H1 (cell line): ENCODE measurements at regions not wholly inside any gene's neighbourhood (a gene's known extent, or its start where the extent isn't known, plus 50 kb on each side); places are given as distances from the start of the nearest gene placed in this dataset.

Source experiments
- CTCF ChIA-PET: fragments of 300-600 bp; sonication (Branson Sonifier 250); formaldehyde crosslinking; loops from one replicate; lab custom pipeline; 2021; ENCODE audit not compliant: partially characterized antibody; lab: Charles Lee
- POLR2A ChIA-PET: fragments of 300-600 bp; sonication (Branson Sonifier 250); formaldehyde crosslinking; loops from one replicate; lab custom pipeline; 2021; ENCODE audit warnings: inconsistent platforms; ENCODE audit not compliant: partially characterized antibody; lab: Charles Lee
- DNase-seq, 2 experiments: peaks; one replicate each; pipeline versions ENCODE4 v3.0.0 to v3.0.0-alpha.2; 2010 to 2022; ENCODE audit warnings: low spot score in 2 of 2, low read depth in 1 of 2, mixed read lengths in 1 of 2
- FAIRE-seq: peaks from 2 replicates; lab custom pipeline; 2011; peaks lifted over from hg19 to GRCh38; lab: Jason Lieb, UNC
- H2AFZ ChIP-seq: 2 replicates; pipeline ENCODE4 v1.8.1; 2012; ENCODE audit warnings: low read length, inconsistent platforms
- H2AK5ac ChIP-seq: 2 replicates; pipeline ENCODE4 v1.6.1; 2013; ENCODE audit warnings: low read depth, low read length
- H2BK120ac ChIP-seq: replicated peaks from 2 replicates; pipeline ENCODE3; 2013; ENCODE audit warnings: low read depth, low read length, inconsistent platforms
- H2BK12ac ChIP-seq: 2 replicates; pipeline ENCODE4 v1.6.1; 2013; ENCODE audit warnings: low read depth, low read length
- H2BK15ac ChIP-seq: 2 replicates; pipeline ENCODE4 v1.6.1; 2013; ENCODE audit warnings: low read length
- H2BK20ac ChIP-seq: 2 replicates; pipeline ENCODE4 v1.6.1; 2013; ENCODE audit warnings: low read length
- H2BK5ac ChIP-seq: 2 replicates; pipeline ENCODE4 v1.6.1; 2013; ENCODE audit warnings: low read depth, low read length
- H3K14ac ChIP-seq: 2 replicates; pipeline ENCODE4 v1.6.1; 2013; ENCODE audit warnings: inconsistent platforms; ENCODE audit not compliant: insufficient read length
- H3K18ac ChIP-seq: 2 replicates; pipeline ENCODE4 v1.6.1; 2013; ENCODE audit warnings: low read length; ENCODE audit errors: extremely low read depth
- H3K23ac ChIP-seq: 2 replicates; pipeline ENCODE4 v1.6.1; 2013; ENCODE audit warnings: inconsistent platforms; ENCODE audit not compliant: insufficient read length
- H3K23me2 ChIP-seq: 2 replicates; pipeline ENCODE4 v1.6.1; 2013; ENCODE audit warnings: low read depth, low read length
- H3K27ac ChIP-seq: 2 replicates; pipeline ENCODE4 v1.6.1; 2011; ENCODE audit warnings: low read depth, low read length, inconsistent platforms
- H3K27me3 ChIP-seq, 4 experiments: replicated peaks in 1 of 4; 1 replicate in 1 of 4; 2 replicates in 3 of 4; pipeline versions ENCODE4 v1.6.1 to v1.8.1; 2011 to 2013; ENCODE audit warnings: low read length in 3 of 4, mild to moderate bottlenecking in 3 of 4, inconsistent platforms in 2 of 4, mixed read lengths in 2 of 4, moderate library complexity in 1 of 4; ENCODE audit not compliant: control insufficient read depth in 3 of 4, insufficient read depth in 3 of 4; ENCODE audit errors: extremely low read depth in 1 of 4
- H3K36me3 ChIP-seq, 4 experiments: 2 replicates each; pipeline versions ENCODE4 v1.6.1 to v1.8.1; 2011 to 2013; ENCODE audit warnings: mild to moderate bottlenecking in 4 of 4, low read length in 3 of 4, moderate library complexity in 2 of 4, control low read depth in 1 of 4, inconsistent platforms in 1 of 4; ENCODE audit not compliant: insufficient read depth in 4 of 4, control insufficient read depth in 2 of 4
- H3K4ac ChIP-seq: replicated peaks from 2 replicates; pipeline ENCODE3; 2013; ENCODE audit warnings: low read length, low read depth, mixed read lengths, inconsistent platforms; ENCODE audit not compliant: insufficient read length
- H3K4me1 ChIP-seq, 4 experiments: replicated peaks in 1 of 4; 1 replicate in 1 of 4; 2 replicates in 3 of 4; pipeline versions ENCODE4 v1.6.1 to v1.8.1; 2011 to 2013; ENCODE audit warnings: low read length in 3 of 4, inconsistent platforms in 2 of 4, mixed read lengths in 1 of 4; ENCODE audit not compliant: insufficient read depth in 4 of 4, control insufficient read depth in 3 of 4
- H3K4me2 ChIP-seq, 2 experiments: 2 replicates each; pipeline versions ENCODE4 v1.6.1 to v1.8.1; 2011 to 2013; ENCODE audit warnings: low read depth in 2 of 2, low read length in 2 of 2, control low read depth in 1 of 2, inconsistent platforms in 1 of 2, mild to moderate bottlenecking in 1 of 2; ENCODE audit not compliant: insufficient read depth in 1 of 2
- H3K4me3 ChIP-seq, 4 experiments: fragments of 200-600, 300-600 bp in 1 of 4; sonication (generic), shearing (Covaris generic), sonication (Bioruptor Twin) in 1 of 4; 2 replicates each; pipeline versions ENCODE4 v1.5.1 to v1.8.1; 2011 to 2016; ENCODE audit warnings: low read length in 4 of 4, low read depth in 3 of 4, control low read depth in 2 of 4, inconsistent platforms in 2 of 4, mild to moderate bottlenecking in 2 of 4, mixed read lengths in 1 of 4, moderate library complexity in 1 of 4; ENCODE audit not compliant: insufficient read depth in 2 of 4; ENCODE audit errors: extremely low read depth in 1 of 4
- H3K56ac ChIP-seq: replicated peaks from 2 replicates; pipeline ENCODE3; 2013; ENCODE audit warnings: low read depth, mild to moderate bottlenecking, mixed read lengths, low read length, inconsistent platforms; ENCODE audit not compliant: insufficient read length
- H3K79me1 ChIP-seq: 2 replicates; pipeline ENCODE4 v1.6.1; 2013; ENCODE audit warnings: low read depth, low read length, control low read depth
- H3K79me2 ChIP-seq, 2 experiments: 2 replicates each; pipeline versions ENCODE4 v1.6.1 to v1.8.1; 2012 to 2013; ENCODE audit warnings: low read length in 2 of 2, mild to moderate bottlenecking in 2 of 2, inconsistent platforms in 1 of 2; ENCODE audit not compliant: insufficient read depth in 2 of 2, control insufficient read depth in 1 of 2
- H3K9ac ChIP-seq, 4 experiments: replicated peaks in 1 of 4; 1 replicate in 1 of 4; 2 replicates in 3 of 4; pipeline versions ENCODE4 v1.6.1 to v1.8.1; 2011 to 2013; ENCODE audit warnings: low read depth in 3 of 4, low read length in 3 of 4, control low read depth in 2 of 4, mild to moderate bottlenecking in 2 of 4, moderate library complexity in 2 of 4, inconsistent platforms in 1 of 4; ENCODE audit errors: extremely low read depth in 1 of 4
- H3K9me3 ChIP-seq, 2 experiments: 2 replicates each; pipeline versions ENCODE4 v1.6.1 to v1.8.1; 2012 to 2013; ENCODE audit warnings: mild to moderate bottlenecking in 2 of 2, moderate library complexity in 2 of 2, control low read depth in 1 of 2, inconsistent platforms in 1 of 2, low read depth in 1 of 2, low read length in 1 of 2, mixed read lengths in 1 of 2; ENCODE audit not compliant: insufficient read depth in 2 of 2
- H4K20me1 ChIP-seq, 2 experiments: replicated peaks in 1 of 2; 2 replicates each; pipeline versions ENCODE3 to v1.8.1; 2011 to 2013; ENCODE audit warnings: inconsistent platforms in 2 of 2, low read length in 2 of 2, mild to moderate bottlenecking in 1 of 2; ENCODE audit not compliant: insufficient read depth in 2 of 2, control insufficient read depth in 1 of 2
- H4K5ac ChIP-seq: 2 replicates; pipeline ENCODE4 v1.6.1; 2013; ENCODE audit warnings: low read length, low read depth, mixed read lengths, inconsistent platforms; ENCODE audit not compliant: insufficient read length
- H4K8ac ChIP-seq: 2 replicates; pipeline ENCODE4 v1.8.0; 2013; ENCODE audit warnings: mild to moderate bottlenecking, moderate library complexity, low read length, inconsistent platforms; ENCODE audit not compliant: insufficient read depth; ENCODE audit errors: extremely low read depth
- H4K91ac ChIP-seq: replicated peaks from 2 replicates; pipeline ENCODE3; 2013; ENCODE audit warnings: low read length, mixed read lengths, inconsistent platforms; ENCODE audit not compliant: insufficient read length
- BRCA1 ChIP-seq: IDR thresholded peaks from 2 replicates; pipeline ENCODE4 v1.6.1; 2012; ENCODE audit warnings: low read depth, low read length, improper control_type of control experiment
- GABPA ChIP-seq: IDR thresholded peaks from 2 replicates; pipeline ENCODE4 v1.6.1; 2011; ENCODE audit warnings: mild to moderate bottlenecking, low read length, moderate library complexity, borderline replicate concordance; ENCODE audit not compliant: insufficient read depth
- HDAC2 ChIP-seq, 2 experiments: fragments of 300-600 bp in 1 of 2; sonication (generic) in 1 of 2; IDR thresholded peaks; 2 replicates each; pipeline ENCODE4 v1.6.1; 2011 to 2012; ENCODE audit warnings: low read depth in 2 of 2, low read length in 2 of 2, mild to moderate bottlenecking in 2 of 2, moderate library complexity in 2 of 2, borderline replicate concordance in 1 of 2, inconsistent platforms in 1 of 2
- KDM5A ChIP-seq: fragments of 200-600 bp; IDR thresholded peaks from 2 replicates; pipeline ENCODE4 v1.7.1; 2012; ENCODE audit warnings: mild to moderate bottlenecking, low read length, inconsistent platforms, mixed read lengths
- SP2 ChIP-seq: IDR thresholded peaks from 2 replicates; pipeline ENCODE4 v1.6.1; 2012; ENCODE audit warnings: mild to moderate bottlenecking, low read length, inconsistent platforms
- TAF1 ChIP-seq: IDR thresholded peaks from 2 replicates; pipeline ENCODE4 v1.6.1; 2011; ENCODE audit warnings: mild to moderate bottlenecking, low read depth, low read length
- WGBS, 2 experiments: shearing (Covaris generic) in 1 of 2; methylation state at CpG; one replicate each; pipeline versions ENCODE4 v1.1.6 to v1.1.7; 2013 to 2015; ENCODE audit warnings: low lambda C conversion rate in 2 of 2, mixed read lengths in 2 of 2, inconsistent platforms in 1 of 2, low coverage in 1 of 2, missing lambda C conversion rate in 1 of 2; ENCODE audit not compliant: insufficient replicate concordance in 2 of 2, insufficient coverage in 1 of 2, insufficient read length in 1 of 2; ENCODE audit errors: extremely low coverage in 1 of 2, missing lambda C conversion rate in 1 of 2; 5-methylcytosine and 5-hydroxymethylcytosine counted together

- H3K4ac ChIP-seq: no peak overlapping the region
- H3K9me3 ChIP-seq: no peaks in the 10 kb centered on the region
- ChIA-PET CTCF (no interaction called here), POLR2A (no interaction called here)
- H3K4me1 ChIP-seq: peaks cover 0 to 3% (median 0%) of the 10 kb centered on the region in 4 experiments; a peak in 1 of 7 replicates
- no peaks in the 10 kb centered on the region for H3K36me3 ChIP-seq
- no peak overlapping the region for H3K18ac ChIP-seq
- no peak overlapping the region for H2BK120ac ChIP-seq
- H4K20me1 ChIP-seq: no peaks in the 10 kb centered on the region
- H4K8ac ChIP-seq: no peak overlapping the region
- H3K23ac ChIP-seq: no peak overlapping the region
- no peak overlapping the region for H3K27ac ChIP-seq
- no peak overlapping the region for H2BK15ac ChIP-seq
- FAIRE-seq (no peak), DNase-seq (no peak)
- H3K79me1 ChIP-seq: no peaks in the 10 kb centered on the region
- H3K4me3 ChIP-seq: no peak overlapping the region
- no peaks in the 10 kb centered on the region for H3K27me3 ChIP-seq
- no peak overlapping the region for H3K56ac ChIP-seq
- no peak overlapping the region for H2BK5ac ChIP-seq
- TF ChIP-seq BRCA1 (no peak), HDAC2 (IDR thresholded peaks at IDR 0.05; ENCODE audit: borderline replicate concordance in 1 of 2, low read depth in 2 of 2, low read length in 2 of 2) (no peak), SP2 (no peak), GABPA (no peak), TAF1 (no peak), KDM5A (no peak)
- no peak overlapping the region for H2AK5ac ChIP-seq
- H2BK12ac ChIP-seq: no peak overlapping the region
- H2BK20ac ChIP-seq: no peak overlapping the region
- no peaks in the 10 kb centered on the region; the same call in 1 of the 2 replicates for H3K23me2 ChIP-seq
- H4K5ac ChIP-seq: no peak overlapping the region
- H2AFZ ChIP-seq: no peak overlapping the region
- H3K4me2 ChIP-seq: no peak overlapping the region
- H3K14ac ChIP-seq: no peak overlapping the region
- WGBS, 2 experiments: 86% methylated on average over 5 of the region's 5 CpGs; no CpG with 5 or more reads in 1 of the 2 experiments
- H4K91ac ChIP-seq: no peak overlapping the region
- no peak overlapping the region for H3K9ac ChIP-seq
- H3K79me2 ChIP-seq: no peaks in the 10 kb centered on the region
Measured at GRCh38 chr1:57719274-57719673, 295.4 kb upstream of the DAB1 start.
